ENCODE measurements at regions not wholly inside any gene's neighbourhood (a gene's known extent, or its start where the extent isn't known, plus 50 kb on each side); places are given as distances from the start of the nearest gene placed in this dataset.

DNA sequence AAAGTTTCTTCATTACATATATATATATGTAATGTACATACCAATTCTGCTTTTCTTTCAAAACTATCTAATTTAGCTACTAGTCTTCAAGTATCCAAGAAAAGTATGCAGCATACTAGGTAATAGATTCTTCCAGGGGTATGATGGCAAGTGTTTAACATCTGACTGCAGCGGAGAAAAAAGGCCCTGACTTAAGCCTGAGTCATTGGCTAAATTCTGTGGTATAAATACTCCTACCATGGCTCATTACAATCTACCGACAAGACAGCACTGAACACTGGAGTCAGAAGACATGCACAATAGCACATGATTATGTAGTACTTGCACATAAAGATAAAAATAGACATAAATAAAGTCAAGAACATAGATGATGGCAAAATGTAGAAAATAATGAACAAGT lies 439.9 kb downstream of the BRINP1 start:
- TF ChIP-seq, protein P1, sequence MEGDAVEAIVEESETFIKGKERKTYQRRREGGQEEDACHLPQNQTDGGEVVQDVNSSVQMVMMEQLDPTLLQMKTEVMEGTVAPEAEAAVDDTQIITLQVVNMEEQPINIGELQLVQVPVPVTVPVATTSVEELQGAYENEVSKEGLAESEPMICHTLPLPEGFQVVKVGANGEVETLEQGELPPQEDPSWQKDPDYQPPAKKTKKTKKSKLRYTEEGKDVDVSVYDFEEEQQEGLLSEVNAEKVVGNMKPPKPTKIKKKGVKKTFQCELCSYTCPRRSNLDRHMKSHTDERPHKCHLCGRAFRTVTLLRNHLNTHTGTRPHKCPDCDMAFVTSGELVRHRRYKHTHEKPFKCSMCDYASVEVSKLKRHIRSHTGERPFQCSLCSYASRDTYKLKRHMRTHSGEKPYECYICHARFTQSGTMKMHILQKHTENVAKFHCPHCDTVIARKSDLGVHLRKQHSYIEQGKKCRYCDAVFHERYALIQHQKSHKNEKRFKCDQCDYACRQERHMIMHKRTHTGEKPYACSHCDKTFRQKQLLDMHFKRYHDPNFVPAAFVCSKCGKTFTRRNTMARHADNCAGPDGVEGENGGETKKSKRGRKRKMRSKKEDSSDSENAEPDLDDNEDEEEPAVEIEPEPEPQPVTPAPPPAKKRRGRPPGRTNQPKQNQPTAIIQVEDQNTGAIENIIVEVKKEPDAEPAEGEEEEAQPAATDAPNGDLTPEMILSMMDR (IDR thresholded peaks at IDR 0.05; ENCODE audit: borderline replicate concordance, extremely low read depth, insufficient read depth): no peak
- intact Hi-C loops (cut with DNase I): no loop called here
- no peaks in the 10 kb centered on the region for H3K27me3 ChIP-seq (ENCODE audit: control insufficient read depth, insufficient read depth, low read length)
- no peak for FAIRE-seq
- no peak overlapping the region for H3K27ac ChIP-seq (ENCODE audit: low read depth in 2 of 2, low read length in 2 of 2)
- no peak for DNase-seq
- no peak overlapping the region for H3K9ac ChIP-seq (ENCODE audit: low read length in 3 of 3)
- H3K4me3 ChIP-seq (ENCODE audit: low read length in 3 of 3): no peak overlapping the region
- H3K4me1 ChIP-seq (ENCODE audit: control insufficient read depth in 2 of 3, insufficient read depth in 2 of 3, low read depth in 1 of 3, low read length in 3 of 3): peaks cover 0 to 3% (median 0%) of the 10 kb centered on the region in 3 donors
- no peaks in the 10 kb centered on the region for H3K9me3 ChIP-seq (ENCODE audit: control insufficient read depth in 2 of 3, insufficient read depth in 1 of 3, low read length in 3 of 3)
- no peaks in the 10 kb centered on the region for H3K36me3 ChIP-seq (ENCODE audit: control insufficient read depth in 2 of 3, insufficient read depth in 3 of 3, low read length in 3 of 3)

DNA sequence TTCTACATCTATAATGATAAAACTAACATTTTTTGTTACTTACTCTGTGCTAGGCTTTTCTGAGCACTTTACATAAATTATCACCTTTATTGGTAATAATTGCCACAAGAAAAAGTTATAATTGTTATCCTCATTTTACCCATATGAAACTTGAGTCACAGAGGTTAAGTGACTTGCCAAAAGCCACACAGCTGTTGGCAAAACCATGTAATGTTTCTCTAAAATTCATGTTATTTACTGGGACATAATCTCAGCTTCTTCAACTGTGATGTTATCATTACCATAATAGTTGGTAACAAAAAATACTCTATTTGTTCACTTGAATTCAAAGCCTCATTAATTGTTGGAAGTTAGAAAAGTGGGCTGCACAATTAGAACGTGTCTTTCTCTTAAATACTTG lies 437.3 kb downstream of the BRINP1 start:
- H3K4me3 ChIP-seq (ENCODE audit: low read length in 3 of 3): no peak overlapping the region
- TF ChIP-seq, protein P1 (IDR thresholded peaks at IDR 0.05; ENCODE audit: borderline replicate concordance, extremely low read depth, insufficient read depth): no peak
- H3K9me3 ChIP-seq (ENCODE audit: control insufficient read depth in 2 of 3, insufficient read depth in 1 of 3, low read length in 3 of 3): no peaks in the 10 kb centered on the region
- intact Hi-C loops (cut with DNase I): no loop called here
- H3K27ac ChIP-seq (ENCODE audit: low read depth in 2 of 2, low read length in 2 of 2): no peak overlapping the region
- H3K36me3 ChIP-seq (ENCODE audit: control insufficient read depth in 2 of 3, insufficient read depth in 3 of 3, low read length in 3 of 3): no peaks in the 10 kb centered on the region
- no peaks in the 10 kb centered on the region for H3K27me3 ChIP-seq (ENCODE audit: control insufficient read depth, insufficient read depth, low read length)
- FAIRE-seq (no peak), DNase-seq (no peak)
- H3K9ac ChIP-seq (ENCODE audit: low read length in 3 of 3): no peak overlapping the region
- no peaks in the 10 kb centered on the region for H3K4me1 ChIP-seq (ENCODE audit: control insufficient read depth in 2 of 3, insufficient read depth in 2 of 3, low read depth in 1 of 3, low read length in 3 of 3)

DNA sequence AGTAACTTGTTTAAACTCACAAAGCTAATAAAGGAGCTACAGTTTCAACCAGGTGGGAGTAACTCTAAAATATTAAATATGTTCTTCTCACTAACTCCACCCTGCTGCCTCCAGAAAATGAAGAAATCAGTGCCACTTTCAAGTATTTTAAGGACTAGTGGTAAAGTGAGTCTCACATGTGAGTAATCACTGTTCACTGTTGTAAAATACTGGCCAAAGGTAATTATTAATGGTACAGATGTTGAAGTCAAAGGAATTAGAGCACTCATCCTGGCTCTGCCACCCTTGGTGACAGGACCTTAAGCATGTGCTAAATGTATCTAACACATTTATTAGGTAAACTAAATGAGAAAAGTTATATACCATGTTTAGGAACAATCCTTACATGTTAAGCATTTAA lies 430.7 kb downstream of the BRINP1 start:
- Histone ChIP-seq H3K9ac (ENCODE audit: low read length in 3 of 3) (no peak overlapping the region), H3K4me1 (ENCODE audit: control insufficient read depth in 2 of 3, insufficient read depth in 2 of 3, low read depth in 1 of 3, low read length in 3 of 3) (no peaks in the 10 kb centered on the region), H3K36me3 (ENCODE audit: control insufficient read depth in 2 of 3, insufficient read depth in 3 of 3, low read length in 3 of 3) (no peaks in the 10 kb centered on the region), H3K4me3 (ENCODE audit: low read length in 3 of 3) (no peak overlapping the region), H3K27ac (ENCODE audit: low read depth in 2 of 2, low read length in 2 of 2) (no peak overlapping the region), H3K27me3 (ENCODE audit: control insufficient read depth, insufficient read depth, low read length) (no peaks in the 10 kb centered on the region), H3K9me3 (ENCODE audit: control insufficient read depth in 2 of 3, insufficient read depth in 1 of 3, low read length in 3 of 3) (no peaks in the 10 kb centered on the region)
- FAIRE-seq (no peak), DNase-seq (no peak)
- TF ChIP-seq, protein P1 (IDR thresholded peaks at IDR 0.05; ENCODE audit: borderline replicate concordance, extremely low read depth, insufficient read depth): no peak
- intact Hi-C loops (cut with DNase I): no loop called here

DNA sequence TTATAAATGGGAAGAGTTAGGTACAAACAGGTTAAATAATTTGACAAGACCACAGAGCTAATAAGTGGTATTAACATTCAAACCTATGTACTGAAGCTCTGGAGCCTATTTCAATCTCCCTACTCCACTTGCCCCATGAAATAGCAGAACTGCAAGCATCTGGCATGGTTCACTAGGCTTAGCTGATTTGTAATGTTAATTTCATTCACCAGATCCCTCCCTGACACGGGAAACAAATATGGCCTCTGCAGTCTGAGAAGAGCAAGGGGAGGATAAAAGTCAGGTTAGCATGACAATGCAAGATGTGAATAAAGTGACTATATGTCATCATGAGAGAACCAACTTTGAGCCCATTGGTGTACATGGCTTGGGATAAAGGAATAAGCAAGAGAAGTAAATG lies 428.8 kb downstream of the BRINP1 start:
- Histone ChIP-seq H3K27me3 (ENCODE audit: control insufficient read depth, insufficient read depth, low read length) (no peaks in the 10 kb centered on the region), H3K4me1 (ENCODE audit: control insufficient read depth in 2 of 3, insufficient read depth in 2 of 3, low read depth in 1 of 3, low read length in 3 of 3) (no peaks in the 10 kb centered on the region), H3K27ac (ENCODE audit: low read depth in 2 of 2, low read length in 2 of 2) (no peak overlapping the region), H3K36me3 (ENCODE audit: control insufficient read depth in 2 of 3, insufficient read depth in 3 of 3, low read length in 3 of 3) (no peaks in the 10 kb centered on the region), H3K4me3 (ENCODE audit: low read length in 3 of 3) (no peak overlapping the region), H3K9me3 (ENCODE audit: control insufficient read depth in 2 of 3, insufficient read depth in 1 of 3, low read length in 3 of 3) (no peaks in the 10 kb centered on the region), H3K9ac (ENCODE audit: low read length in 3 of 3) (no peak overlapping the region)
- TF ChIP-seq, protein P1 (IDR thresholded peaks at IDR 0.05; ENCODE audit: borderline replicate concordance, extremely low read depth, insufficient read depth): no peak
- FAIRE-seq: no peak
- intact Hi-C loops (cut with DNase I): no loop called here
- peak in 2 of 5 donors; percentile 14 to 33 for DNase-seq
